ENCODE measurements at regions not wholly inside any gene's neighbourhood (a gene's known extent, or its start where the extent isn't known, plus 50 kb on each side); places are given as distances from the start of the nearest gene placed in this dataset.

DNA sequence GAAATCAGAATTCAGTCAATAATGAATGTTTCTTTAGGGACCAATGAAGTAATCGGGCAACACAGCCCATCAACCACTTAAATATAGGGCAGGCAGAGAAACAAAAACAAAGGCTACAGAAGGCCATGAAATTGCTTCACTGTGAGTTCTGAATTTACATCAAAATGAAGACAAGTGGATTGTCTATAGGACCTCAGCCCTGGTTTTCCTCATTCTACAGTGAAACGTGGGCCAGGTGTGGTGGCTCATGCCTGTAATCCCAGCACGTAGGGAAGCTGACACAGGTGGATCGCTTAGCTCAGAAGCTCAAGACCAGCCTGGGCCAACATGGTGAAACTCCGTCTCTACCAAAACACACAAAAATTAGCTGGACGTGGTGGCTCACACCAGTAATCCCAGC lies 416.0 kb downstream of the KLF12 start:
- no peak overlapping the region for H2AFZ ChIP-seq (replicated peaks; ENCODE audit: low read length, poor library complexity)
- H3K9me1 ChIP-seq (ENCODE audit: insufficient read depth, low read length) = peaks cover 6% of the 10 kb centered on the region; the same call in 1 of the 2 replicates
- no peak overlapping the region for H3K4me3 ChIP-seq (ENCODE audit: insufficient read depth, low read depth, low read length)
- no peak overlapping the region for H2BK20ac ChIP-seq (ENCODE audit: low read depth, low read length)
- ChIA-PET POLR2A (ENCODE audit: unreplicated experiment) (no interaction called here), CTCF (interaction anchor here (0.6 kb wide), 1 partner anchor 25 kb away, joined by 4 read pairs; no protein-coding TSS in a partner anchor)
- H4K5ac ChIP-seq (ENCODE audit: low read depth, low read length) = no peak overlapping the region
- in situ Hi-C loops (cut with MboI; ENCODE audit: low sequenced_read_pairs) = loop anchor here (25.0 kb wide), 1 partner anchor 906 kb away; no protein-coding TSS in a partner anchor
- no peaks in the 10 kb centered on the region; the same call in 1 of the 2 replicates for H4K20me1 ChIP-seq (ENCODE audit: insufficient read depth, low read length)
- no TSS peak for BruUV-seq (replicated peaks)
- peaks cover 6 to 15% of the 10 kb centered on the region in 2 experiments; a peak in 2 of 4 replicates for H3K79me1 ChIP-seq (ENCODE audit: low read depth in 1 of 2, low read length in 2 of 2)
- H3K18ac ChIP-seq (ENCODE audit: low read depth, low read length) = no peak overlapping the region
- no peak overlapping the region for H3K4ac ChIP-seq (ENCODE audit: low read depth, low read length)
- no peak overlapping the region for H2AK5ac ChIP-seq (ENCODE audit: low read depth, low read length)
- no peak for ATAC-seq (ENCODE audit: low read depth)
- intact Hi-C loops (cut with micrococcal nuclease) = no loop called here
- H4K8ac ChIP-seq (ENCODE audit: low read depth in 2 of 2, low read length in 2 of 2) = no peak overlapping the region
- no peak overlapping the region for H2BK5ac ChIP-seq (ENCODE audit: low read depth, low read length, poor library complexity, severe bottlenecking)
- 100% methylated on average over 1 of the region's 6 CpGs; no CpG with 5 or more reads in 1 of the 2 experiments for WGBS, 2 experiments (ENCODE audit: extremely low coverage in 2 of 2, insufficient read length in 1 of 2)
- H3K56ac ChIP-seq (ENCODE audit: extremely low read depth, insufficient read depth, low read length) = no peak overlapping the region
- no peak for DNase-seq
- no peak overlapping the region for H3K14ac ChIP-seq (replicated peaks; ENCODE audit: low read depth, low read length)
- H4K91ac ChIP-seq (ENCODE audit: insufficient read depth, low read depth, low read length) = no peak overlapping the region
- no peak overlapping the region for H2BK120ac ChIP-seq (ENCODE audit: low read depth, low read length)
- no peaks in the 10 kb centered on the region; the same call in 1 of the 2 replicates for H3K4me1 ChIP-seq (ENCODE audit: control insufficient read depth, insufficient read depth, low read length)
- dilution Hi-C loops (cut with HindIII; ENCODE audit: low sequenced_read_pairs, unreplicated experiment) = no loop called here
- TF ChIP-seq CEBPB (IDR thresholded peaks at IDR 0.05; ENCODE audit: low read depth, low read length) (no peak), MAFK (IDR thresholded peaks at IDR 0.05; ENCODE audit: low read depth, low read length) (no peak), NFE2L2 (IDR thresholded peaks at IDR 0.05; ENCODE audit: low read depth, low read length) (no peak), FOS (IDR thresholded peaks at IDR 0.05; ENCODE audit: low read depth, low read length) (no peak), MAZ (IDR thresholded peaks at IDR 0.05; ENCODE audit: borderline replicate concordance, low read depth, low read length) (no peak), RAD21 (IDR thresholded peaks at IDR 0.05; ENCODE audit: low read length) (no peak), BHLHE40 (IDR thresholded peaks at IDR 0.05; ENCODE audit: low read depth, low read length) (no peak), SMC3 (IDR thresholded peaks at IDR 0.05; ENCODE audit: low read depth, low read length) (no peak), MXI1 (IDR thresholded peaks at IDR 0.05; ENCODE audit: borderline replicate concordance, low read depth, low read length) (no peak), RCOR1 (IDR thresholded peaks at IDR 0.05; ENCODE audit: insufficient replicate concordance, low read length) (no peak), POLR2A (IDR thresholded peaks at IDR 0.05; ENCODE audit: low read depth, low read length) (no peak), RFX5 (IDR thresholded peaks at IDR 0.05; ENCODE audit: low read depth, low read length) (no peak), CHD1 (IDR thresholded peaks at IDR 0.05; ENCODE audit: low read depth, low read length) (no peak)
- TF ChIP-seq, protein P1, sequence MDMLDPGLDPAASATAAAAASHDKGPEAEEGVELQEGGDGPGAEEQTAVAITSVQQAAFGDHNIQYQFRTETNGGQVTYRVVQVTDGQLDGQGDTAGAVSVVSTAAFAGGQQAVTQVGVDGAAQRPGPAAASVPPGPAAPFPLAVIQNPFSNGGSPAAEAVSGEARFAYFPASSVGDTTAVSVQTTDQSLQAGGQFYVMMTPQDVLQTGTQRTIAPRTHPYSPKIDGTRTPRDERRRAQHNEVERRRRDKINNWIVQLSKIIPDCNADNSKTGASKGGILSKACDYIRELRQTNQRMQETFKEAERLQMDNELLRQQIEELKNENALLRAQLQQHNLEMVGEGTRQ (IDR thresholded peaks at IDR 0.05; ENCODE audit: low read depth, low read length) = no peak
- TF ChIP-seq, protein P2, sequence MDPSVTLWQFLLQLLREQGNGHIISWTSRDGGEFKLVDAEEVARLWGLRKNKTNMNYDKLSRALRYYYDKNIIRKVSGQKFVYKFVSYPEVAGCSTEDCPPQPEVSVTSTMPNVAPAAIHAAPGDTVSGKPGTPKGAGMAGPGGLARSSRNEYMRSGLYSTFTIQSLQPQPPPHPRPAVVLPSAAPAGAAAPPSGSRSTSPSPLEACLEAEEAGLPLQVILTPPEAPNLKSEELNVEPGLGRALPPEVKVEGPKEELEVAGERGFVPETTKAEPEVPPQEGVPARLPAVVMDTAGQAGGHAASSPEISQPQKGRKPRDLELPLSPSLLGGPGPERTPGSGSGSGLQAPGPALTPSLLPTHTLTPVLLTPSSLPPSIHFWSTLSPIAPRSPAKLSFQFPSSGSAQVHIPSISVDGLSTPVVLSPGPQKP (IDR thresholded peaks at IDR 0.05; ENCODE audit: borderline replicate concordance, low read depth, low read length) = no peak
- TF ChIP-seq, protein P3, sequence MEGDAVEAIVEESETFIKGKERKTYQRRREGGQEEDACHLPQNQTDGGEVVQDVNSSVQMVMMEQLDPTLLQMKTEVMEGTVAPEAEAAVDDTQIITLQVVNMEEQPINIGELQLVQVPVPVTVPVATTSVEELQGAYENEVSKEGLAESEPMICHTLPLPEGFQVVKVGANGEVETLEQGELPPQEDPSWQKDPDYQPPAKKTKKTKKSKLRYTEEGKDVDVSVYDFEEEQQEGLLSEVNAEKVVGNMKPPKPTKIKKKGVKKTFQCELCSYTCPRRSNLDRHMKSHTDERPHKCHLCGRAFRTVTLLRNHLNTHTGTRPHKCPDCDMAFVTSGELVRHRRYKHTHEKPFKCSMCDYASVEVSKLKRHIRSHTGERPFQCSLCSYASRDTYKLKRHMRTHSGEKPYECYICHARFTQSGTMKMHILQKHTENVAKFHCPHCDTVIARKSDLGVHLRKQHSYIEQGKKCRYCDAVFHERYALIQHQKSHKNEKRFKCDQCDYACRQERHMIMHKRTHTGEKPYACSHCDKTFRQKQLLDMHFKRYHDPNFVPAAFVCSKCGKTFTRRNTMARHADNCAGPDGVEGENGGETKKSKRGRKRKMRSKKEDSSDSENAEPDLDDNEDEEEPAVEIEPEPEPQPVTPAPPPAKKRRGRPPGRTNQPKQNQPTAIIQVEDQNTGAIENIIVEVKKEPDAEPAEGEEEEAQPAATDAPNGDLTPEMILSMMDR (conservative IDR thresholded peaks at IDR 0.05; ENCODE audit: low read depth, low read length) = no peak
- no peaks in the 10 kb centered on the region for H3K9me3 ChIP-seq (ENCODE audit: control insufficient read depth, insufficient read depth, low read length)
- peaks cover 12% of the 10 kb centered on the region for H3K36me3 ChIP-seq (ENCODE audit: control insufficient read depth, insufficient read depth, low read length)
- no peak overlapping the region for H3K23ac ChIP-seq (ENCODE audit: low read depth, low read length)
- H3K27me3 ChIP-seq (ENCODE audit: control insufficient read depth, insufficient read depth, low read length) = no peaks in the 10 kb centered on the region
- no peak overlapping the region for H3K4me2 ChIP-seq (ENCODE audit: low read depth, low read length)
- H3K27ac ChIP-seq (ENCODE audit: insufficient read depth, low read length) = no peak overlapping the region
- no peak overlapping the region for H3K9ac ChIP-seq (ENCODE audit: low read depth, low read length)
- no peak overlapping the region for H2BK15ac ChIP-seq (ENCODE audit: low read depth, low read length)
- H2AK9ac ChIP-seq (replicated peaks; ENCODE audit: low read depth, low read length, poor library complexity) = no peak overlapping the region
